Chondrocyte (in vitro differentiated cells): ENCODE measurements at regions not wholly inside any gene's neighbourhood (a gene's known extent, or its start where the extent isn't known, plus 50 kb on each side); places are given as distances from the start of the nearest gene placed in this dataset.

Source experiments
- DNase-seq: peaks from one replicate; pipeline ENCODE4 v3.0.0; 2021; ENCODE audit warnings: mixed read lengths, low spot score
- H3K27ac Mint-ChIP-seq: one replicate; pipeline ENCODE4 v1.8.0; 2021; ENCODE audit warnings: mild to moderate bottlenecking, moderate library complexity, mixed read lengths; ENCODE audit not compliant: unreplicated experiment
- H3K27me3 Mint-ChIP-seq: 2 replicates; pipeline ENCODE4 v1.8.0; 2021; ENCODE audit warnings: low read depth, mixed read lengths
- H3K36me3 Mint-ChIP-seq: 2 replicates; pipeline ENCODE4 v1.8.0; 2021; ENCODE audit warnings: low read depth, mixed read lengths
- H3K4me1 Mint-ChIP-seq: 2 replicates; pipeline ENCODE4 v1.8.0; 2021; ENCODE audit warnings: low read depth, mild to moderate bottlenecking, mixed read lengths
- H3K4me3 Mint-ChIP-seq: one replicate; pipeline ENCODE4 v1.8.0; 2021; ENCODE audit warnings: mild to moderate bottlenecking, moderate library complexity, mixed read lengths; ENCODE audit not compliant: unreplicated experiment
- H3K9me3 Mint-ChIP-seq: 2 replicates; pipeline ENCODE4 v1.8.0; 2021; ENCODE audit warnings: low read depth, mixed read lengths
- CTCF ChIP-seq: fragments of 200-600 bp; sonication (generic); IDR thresholded peaks from 2 replicates; pipeline ENCODE4 v1.5.0; 2021; ENCODE audit warnings: antibody characterized with exemption, mild to moderate bottlenecking, moderate library complexity

DNA sequence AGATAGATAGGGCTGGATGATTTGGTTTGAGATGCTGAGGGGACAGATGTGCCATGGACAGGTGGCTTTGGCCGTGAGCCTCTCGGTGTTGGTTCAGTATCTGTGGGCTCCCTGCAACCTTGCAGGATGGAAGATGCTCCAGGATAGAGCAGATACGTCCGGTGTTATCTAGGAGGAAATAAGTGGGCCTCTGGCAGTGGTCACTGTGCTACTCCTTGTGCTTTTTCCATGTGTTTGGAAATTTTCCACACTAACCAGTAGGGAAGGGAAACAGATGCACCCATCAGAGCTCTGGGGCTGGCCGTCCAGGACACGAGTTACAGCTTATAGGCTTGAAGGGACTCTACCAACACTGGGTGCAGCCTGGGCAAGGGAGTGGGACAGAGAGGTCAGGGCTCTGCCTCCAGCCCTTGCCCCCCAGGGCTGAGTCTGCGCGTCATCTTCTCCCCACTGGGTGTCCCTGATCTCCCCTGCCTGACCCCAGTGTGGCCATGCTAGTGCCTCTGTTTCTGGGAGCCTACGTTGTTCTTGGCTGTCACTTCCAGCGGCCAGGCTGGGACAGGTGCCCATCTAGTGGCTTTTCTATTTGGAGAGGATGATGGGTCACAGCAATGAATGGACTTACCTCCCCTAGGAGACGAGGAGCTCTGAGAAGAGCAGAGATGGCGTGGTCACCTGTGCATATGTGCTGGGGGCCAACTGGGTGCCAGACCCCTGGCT lies 166.9 kb downstream of the SEC14L1 start:
- Mint-ChIP-seq H3K4me1 (peaks cover 66% of the 10 kb centered on the region), H3K27ac (no peak overlapping the region), H3K36me3 (no peaks in the 10 kb centered on the region), H3K27me3 (no peaks in the 10 kb centered on the region), H3K4me3 (no peak overlapping the region), H3K9me3 (no peaks in the 10 kb centered on the region)
- no peak for TF ChIP-seq CTCF
- no peak for DNase-seq

DNA sequence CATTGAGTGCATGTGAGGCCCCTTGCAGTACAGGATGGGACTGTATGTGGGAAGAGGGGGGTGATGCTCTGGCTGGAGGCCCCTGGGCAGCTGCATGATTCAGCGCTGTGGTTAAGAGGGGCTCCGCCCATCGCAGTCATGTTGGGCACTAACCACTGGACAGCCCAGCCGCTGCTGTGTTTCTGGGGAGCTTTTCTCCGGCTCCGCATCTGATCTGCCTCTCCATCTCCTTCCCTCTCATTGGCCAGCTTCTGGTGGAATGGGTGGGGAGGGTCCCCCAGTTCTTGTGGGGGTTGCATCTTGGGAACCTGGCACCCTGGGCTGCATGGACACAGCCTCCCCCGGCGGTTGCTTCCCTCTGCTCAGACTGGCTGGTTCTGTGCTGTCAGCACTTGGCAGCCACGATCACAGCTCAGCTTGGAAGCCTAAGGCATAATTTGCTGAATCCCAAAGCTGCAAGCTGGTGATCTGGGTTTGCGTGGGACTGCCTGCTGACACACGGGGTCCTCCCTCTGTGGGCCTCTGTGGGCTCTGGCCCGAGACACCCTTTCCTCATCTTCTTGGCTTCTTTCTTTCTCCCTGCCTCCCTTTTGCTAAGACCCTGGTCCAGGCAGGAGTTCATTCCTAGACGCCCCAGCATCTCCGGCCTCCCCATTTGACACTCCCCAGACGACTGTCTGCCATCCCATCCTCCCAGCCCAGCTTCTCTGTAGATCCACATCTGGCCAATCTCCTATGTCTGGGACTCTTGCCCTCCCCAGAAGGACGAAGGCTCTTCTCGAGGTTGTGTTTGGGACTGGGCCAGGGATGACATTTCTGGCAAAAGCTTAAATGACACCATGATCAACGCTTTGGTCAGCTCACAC lies 168.3 kb downstream of the SEC14L1 start:
- H3K27ac Mint-ChIP-seq = peak overlapping the region; percentile 94
- peak overlapping the region; percentile 23 for H3K4me3 Mint-ChIP-seq
- no peak for DNase-seq
- no peak for TF ChIP-seq CTCF
- no peaks in the 10 kb centered on the region for H3K36me3 Mint-ChIP-seq
- no peaks in the 10 kb centered on the region for H3K27me3 Mint-ChIP-seq
- H3K4me1 Mint-ChIP-seq = peaks cover 75% of the 10 kb centered on the region
- no peaks in the 10 kb centered on the region for H3K9me3 Mint-ChIP-seq

GRCh38 chr17:77310336-77310735 lies 169.6 kb downstream of the SEC14L1 start:
- Mint-ChIP-seq H3K27me3 (no peaks in the 10 kb centered on the region), H3K9me3 (no peaks in the 10 kb centered on the region), H3K4me3 (no peak overlapping the region), H3K4me1 (peaks cover 70% of the 10 kb centered on the region), H3K36me3 (no peaks in the 10 kb centered on the region), H3K27ac (no peak overlapping the region)
- TF ChIP-seq CTCF = no peak
- no peak for DNase-seq

GRCh38 chr17:77311371-77311981 lies 170.7 kb downstream of the SEC14L1 start:
- Mint-ChIP-seq H3K27me3 (no peaks in the 10 kb centered on the region), H3K27ac (no peak overlapping the region), H3K36me3 (no peaks in the 10 kb centered on the region), H3K4me1 (peaks cover 76% of the 10 kb centered on the region), H3K4me3 (no peak overlapping the region), H3K9me3 (no peaks in the 10 kb centered on the region)
- no peak for DNase-seq
- TF ChIP-seq CTCF = no peak

DNA sequence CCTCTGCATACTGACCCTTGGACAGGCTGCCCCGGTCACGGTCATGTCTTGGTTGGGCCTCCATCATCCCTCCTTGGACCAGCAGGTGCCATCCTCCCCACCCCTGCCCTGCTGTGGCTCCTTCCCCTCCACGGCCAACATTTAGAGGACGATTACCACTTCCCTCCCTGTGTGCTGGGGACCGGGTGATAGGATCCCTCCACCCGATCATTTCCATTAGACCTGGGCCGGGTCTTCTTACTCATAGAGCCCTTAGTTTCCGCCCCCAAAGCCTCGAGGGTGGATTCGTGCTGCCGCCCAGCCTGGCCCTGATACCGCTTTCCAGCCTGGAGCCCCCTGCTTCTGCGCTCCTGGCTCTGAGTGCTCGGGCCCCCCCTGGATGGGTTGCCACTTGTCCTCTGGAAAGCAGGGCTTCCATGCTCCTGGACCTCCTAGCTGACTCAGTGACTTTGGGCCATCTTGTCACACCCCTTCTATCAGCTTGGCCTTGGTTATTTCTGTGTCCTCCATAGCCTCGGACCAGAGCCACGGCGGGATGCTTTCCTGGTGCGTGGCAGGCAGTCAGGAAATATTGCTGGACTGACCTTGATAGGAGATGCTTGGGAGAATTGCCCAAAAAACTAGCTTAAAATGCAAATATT lies 171.4 kb downstream of the SEC14L1 start:
- DNase-seq = peak; percentile 63
- Mint-ChIP-seq H3K4me3 (no peak overlapping the region), H3K9me3 (no peaks in the 10 kb centered on the region), H3K4me1 (peaks cover 78% of the 10 kb centered on the region), H3K27me3 (no peaks in the 10 kb centered on the region), H3K27ac (no peak overlapping the region), H3K36me3 (no peaks in the 10 kb centered on the region)
- no peak for TF ChIP-seq CTCF
